Immature natural killer cell (primary cell): ENCODE measurements at regions not wholly inside any gene's neighbourhood (a gene's known extent, or its start where the extent isn't known, plus 50 kb on each side); places are given as distances from the start of the nearest gene placed in this dataset.
"Not testable (repeated sequence)": the region's sequence is repeated elsewhere in the genome, so short reads cannot be mapped to it uniquely, and the experiment has no call there.

Experiments
- DNase-seq, 3 donors: peaks; one replicate each; pipeline ENCODE4 v3.0.0; 2022; ENCODE audit warnings: mixed read lengths in 1 of 3
- H3K27ac Mint-ChIP-seq, 6 donors: one replicate each; pipeline ENCODE4 v1.8.0; 2020; ENCODE audit warnings: mixed read lengths in 6 of 6, mild to moderate bottlenecking in 5 of 6, inconsistent platforms in 4 of 6, moderate library complexity in 3 of 6
- H3K27me3 Mint-ChIP-seq, 3 donors: one replicate each; pipeline ENCODE4 v1.8.0; 2020 to 2021; ENCODE audit warnings: low read depth in 3 of 3, mild to moderate bottlenecking in 3 of 3, mixed read lengths in 3 of 3, moderate library complexity in 3 of 3, inconsistent platforms in 1 of 3
- H3K36me3 Mint-ChIP-seq, 3 donors: one replicate each; pipeline ENCODE4 v1.8.0; 2020; ENCODE audit warnings: mixed read lengths in 3 of 3, inconsistent platforms in 2 of 3, mild to moderate bottlenecking in 2 of 3
- H3K4me1 Mint-ChIP-seq, 2 donors: one replicate each; pipeline ENCODE4 v1.8.0; 2020; ENCODE audit warnings: inconsistent platforms in 2 of 2, mild to moderate bottlenecking in 2 of 2, mixed read lengths in 2 of 2, moderate library complexity in 1 of 2
- H3K4me3 Mint-ChIP-seq, 5 donors: one replicate each; pipeline ENCODE4 v1.8.0; 2020; ENCODE audit warnings: mild to moderate bottlenecking in 5 of 5, mixed read lengths in 5 of 5, inconsistent platforms in 3 of 5, moderate library complexity in 3 of 5
- H3K9me3 Mint-ChIP-seq, 6 donors: one replicate each; pipeline ENCODE4 v1.8.0; 2020; ENCODE audit warnings: mild to moderate bottlenecking in 6 of 6, mixed read lengths in 6 of 6, inconsistent platforms in 4 of 6, moderate library complexity in 3 of 6

DNA sequence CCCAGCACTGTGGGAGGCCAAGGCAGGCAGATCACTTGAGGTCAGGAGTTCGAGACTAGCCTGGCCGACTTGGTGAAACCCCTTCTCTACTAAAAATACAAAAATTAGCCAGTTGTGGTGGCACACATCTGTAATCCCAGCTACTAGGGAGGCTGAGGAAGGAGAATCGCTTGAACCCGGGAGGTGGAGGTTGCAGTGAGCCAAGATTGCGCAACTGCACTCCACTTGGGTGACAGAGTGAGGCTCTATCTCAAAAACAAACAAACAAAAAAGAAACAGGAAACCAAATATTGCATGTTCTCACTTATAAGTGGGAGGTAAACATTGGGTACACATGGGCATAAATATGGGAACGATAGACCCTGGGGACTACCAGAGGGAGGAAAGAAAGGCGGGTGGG is 94.7 kb upstream of the NEDD4L start:
- not testable (repeated sequence) for H3K9me3 Mint-ChIP-seq, DNase-seq, H3K27ac Mint-ChIP-seq, H3K36me3 Mint-ChIP-seq, H3K27me3 Mint-ChIP-seq, H3K4me1 Mint-ChIP-seq, H3K4me3 Mint-ChIP-seq

DNA sequence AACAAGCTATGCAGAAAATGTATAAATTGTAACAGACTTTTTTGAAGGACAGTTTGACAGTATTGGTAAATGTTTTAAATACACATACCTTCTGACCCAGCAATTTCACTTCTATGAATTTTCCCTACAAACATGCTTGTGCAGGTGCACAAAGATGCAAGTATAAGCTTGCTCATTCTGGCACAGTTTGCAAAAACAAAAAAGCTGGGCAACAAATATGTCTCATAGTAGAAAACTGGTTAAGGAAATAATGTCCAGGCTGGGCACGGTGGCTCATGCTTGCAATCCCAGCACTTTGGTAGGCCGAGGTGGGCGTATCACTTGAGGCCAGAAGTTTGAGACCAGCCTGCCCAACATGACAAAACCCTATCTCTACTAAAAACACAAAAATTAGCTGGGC is 96.9 kb upstream of the NEDD4L start:
- DNase-seq, result no peak
- H3K27me3 Mint-ChIP-seq, result peaks cover 2 to 3% (median 2%) of the 10 kb centered on the region in 3 donors
- H3K4me3 Mint-ChIP-seq, result no peak overlapping the region
- H3K4me1 Mint-ChIP-seq, result no peaks in the 10 kb centered on the region
- H3K27ac Mint-ChIP-seq, result no peak overlapping the region
- no peaks in the 10 kb centered on the region for H3K36me3 Mint-ChIP-seq
- H3K9me3 Mint-ChIP-seq, result peaks cover 0 to 2% (median 0%) of the 10 kb centered on the region in 6 donors

DNA sequence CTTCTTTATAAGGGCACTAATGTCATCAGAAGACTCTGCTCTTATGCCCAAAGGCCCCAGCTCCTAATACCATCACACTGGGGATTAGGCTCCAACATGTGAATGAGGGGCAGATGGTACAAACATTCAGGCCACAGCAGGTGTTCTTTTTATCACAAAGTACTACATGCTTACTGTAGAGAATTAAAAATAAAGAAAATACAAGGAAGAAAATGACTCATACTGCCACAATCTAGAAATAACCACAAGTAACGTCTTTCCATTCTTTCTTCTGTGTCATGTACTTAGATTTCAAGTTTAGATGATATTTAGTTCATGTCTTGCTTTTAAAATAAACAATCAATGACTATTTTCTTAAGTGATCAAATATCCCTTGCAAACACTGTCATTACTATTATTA is 100.3 kb upstream of the NEDD4L start:
- H3K27me3 Mint-ChIP-seq, result peaks cover 2 to 3% (median 2%) of the 10 kb centered on the region in 3 donors
- no peaks in the 10 kb centered on the region for H3K4me1 Mint-ChIP-seq
- H3K4me3 Mint-ChIP-seq, result no peak overlapping the region
- H3K9me3 Mint-ChIP-seq, result peaks cover 0 to 2% (median 0%) of the 10 kb centered on the region in 6 donors
- H3K27ac Mint-ChIP-seq, result no peak overlapping the region
- no peak for DNase-seq
- H3K36me3 Mint-ChIP-seq, result no peaks in the 10 kb centered on the region

DNA sequence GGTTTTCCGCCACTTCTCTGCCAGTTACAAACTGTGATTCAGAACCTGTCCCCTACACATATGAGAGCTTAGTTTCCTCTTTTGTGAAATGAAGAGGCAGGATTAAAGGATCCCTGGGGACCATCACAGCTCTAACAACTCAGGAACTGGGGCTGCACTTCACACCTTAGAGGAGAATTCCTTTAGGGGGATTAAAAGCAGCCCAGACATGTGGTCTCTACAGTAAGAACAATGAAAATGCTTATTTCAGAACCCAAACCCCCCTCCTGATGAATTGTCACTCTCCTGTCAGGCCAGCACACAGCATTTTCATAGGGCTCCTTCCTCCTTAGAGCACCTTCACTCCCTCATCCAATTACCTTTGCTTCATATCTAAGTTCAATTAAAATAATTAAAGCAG is 101.5 kb upstream of the NEDD4L start:
- DNase-seq, result no peak
- Mint-ChIP-seq H3K9me3 (peaks cover 0 to 2% (median 0%) of the 10 kb centered on the region in 6 donors), H3K4me3 (no peak overlapping the region), H3K27ac (no peak overlapping the region), H3K27me3 (peaks cover 2 to 4% (median 3%) of the 10 kb centered on the region in 3 donors), H3K4me1 (no peaks in the 10 kb centered on the region), H3K36me3 (no peaks in the 10 kb centered on the region)

DNA sequence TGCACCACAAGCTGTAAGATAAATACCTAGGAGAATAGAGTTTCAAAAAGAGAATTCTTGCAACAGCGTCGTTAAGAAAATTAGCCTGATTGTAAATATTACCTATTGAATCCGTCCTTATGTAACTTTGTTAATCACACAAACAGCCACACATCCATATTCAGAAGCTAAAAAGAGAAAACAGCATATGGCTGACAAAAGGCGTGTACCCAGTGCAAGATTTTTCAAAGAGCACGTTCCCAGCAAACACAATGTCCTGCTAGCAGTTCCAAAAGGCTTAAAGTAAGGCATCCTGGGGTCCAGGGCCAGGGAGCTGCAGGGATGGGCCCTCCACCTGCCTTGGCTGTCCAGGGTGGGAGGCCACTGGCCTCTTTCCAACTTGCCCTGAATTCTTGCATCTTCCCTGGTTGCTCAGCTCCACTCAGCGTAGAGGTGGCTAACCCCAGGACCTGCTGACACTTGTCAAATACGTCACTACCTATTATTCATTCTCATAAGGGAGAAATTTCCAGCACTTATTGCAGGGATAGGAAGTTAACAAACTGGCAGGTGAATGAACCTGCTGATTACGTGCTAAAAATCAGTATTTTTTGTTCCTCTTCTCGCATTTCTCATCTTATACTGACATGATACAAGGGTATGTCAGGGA is 102.1 kb upstream of the NEDD4L start:
- Mint-ChIP-seq H3K4me1 (no peaks in the 10 kb centered on the region), H3K4me3 (no peak overlapping the region), H3K27ac (no peak overlapping the region), H3K36me3 (no peaks in the 10 kb centered on the region), H3K27me3 (peaks cover 2 to 4% (median 3%) of the 10 kb centered on the region in 3 donors), H3K9me3 (peaks cover 0 to 4% (median 0%) of the 10 kb centered on the region in 6 donors)
- DNase-seq, result no peak

DNA sequence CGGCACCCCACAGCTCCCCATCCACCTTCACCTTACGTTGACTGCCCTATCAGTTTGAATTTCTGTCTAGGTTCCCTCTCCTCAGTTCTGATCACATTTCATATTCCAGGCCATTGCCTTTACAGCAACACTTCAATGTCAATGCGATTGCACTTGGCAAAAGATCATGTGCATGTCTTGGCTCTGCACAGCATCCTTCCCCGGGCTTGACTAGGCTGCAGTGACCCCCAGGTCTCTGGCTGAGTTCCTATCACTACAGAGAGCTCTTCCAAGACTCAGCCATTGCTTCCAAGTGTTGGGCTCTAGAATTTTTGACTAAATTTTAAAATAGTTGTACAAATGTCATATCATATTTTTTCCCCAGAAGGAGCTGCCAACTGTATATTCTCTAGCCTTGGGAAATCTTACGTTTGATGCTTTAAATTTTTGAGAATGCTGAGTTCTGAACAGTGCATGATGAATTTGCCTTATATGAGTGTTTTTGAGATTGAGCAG is 103.8 kb upstream of the NEDD4L start:
- DNase-seq, result no peak
- H3K4me3 Mint-ChIP-seq, result no peak overlapping the region

DNA sequence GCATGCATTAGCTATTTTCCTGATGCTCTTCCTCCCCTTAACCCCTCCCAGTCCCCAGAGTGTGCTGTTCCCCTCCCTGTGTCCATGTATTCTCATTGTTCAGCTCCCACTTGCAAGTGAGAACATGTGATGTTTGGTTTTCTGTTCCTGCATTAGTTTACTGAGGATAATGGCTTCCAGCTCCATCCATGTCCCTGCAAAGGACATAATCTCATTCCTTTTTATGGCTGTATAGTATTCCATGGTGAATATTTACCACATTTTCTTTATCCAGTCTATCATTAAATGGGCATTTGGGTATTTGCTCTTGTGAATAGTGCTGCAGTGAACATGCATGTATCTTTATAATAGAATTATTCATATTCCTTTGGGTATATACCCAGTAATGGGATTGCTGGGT is 109.7 kb upstream of the NEDD4L start:
- not testable (repeated sequence) for H3K4me1 Mint-ChIP-seq

More for the DNA sequence above, 103.8 kb upstream of the NEDD4L start:
- H3K27ac Mint-ChIP-seq, result no peak overlapping the region
- H3K27me3 Mint-ChIP-seq, result peaks cover 2 to 4% (median 3%) of the 10 kb centered on the region in 3 donors
- no peaks in the 10 kb centered on the region for H3K36me3 Mint-ChIP-seq
- H3K9me3 Mint-ChIP-seq, result peaks cover 0 to 6% (median 0%) of the 10 kb centered on the region in 6 donors
- no peaks in the 10 kb centered on the region for H3K4me1 Mint-ChIP-seq

DNA sequence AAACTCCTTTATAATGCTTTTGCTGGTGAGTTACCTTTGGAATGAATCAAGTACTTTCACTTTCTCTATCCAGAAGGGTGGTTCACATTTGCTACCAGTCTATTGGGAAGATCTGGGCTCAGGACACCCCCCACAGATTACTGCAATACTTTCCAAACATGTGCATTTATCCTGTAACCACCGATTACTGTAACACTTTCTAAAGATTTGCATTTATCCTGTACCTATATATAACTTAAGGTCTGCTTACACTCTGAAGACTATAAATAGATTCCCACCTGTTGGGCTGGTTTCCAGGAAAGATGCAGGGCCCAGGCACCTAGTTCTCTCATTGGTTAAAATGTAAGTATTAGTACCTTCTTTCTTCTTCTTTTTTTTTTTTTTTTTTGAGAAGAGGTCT is 113.0 kb upstream of the NEDD4L start:
- Mint-ChIP-seq H3K27ac (no peak overlapping the region), H3K27me3 (peaks cover 2 to 11% (median 6%) of the 10 kb centered on the region in 3 donors), H3K4me3 (no peak overlapping the region)

More for the DNA sequence above, 109.7 kb upstream of the NEDD4L start:
- not testable (repeated sequence) for H3K9me3 Mint-ChIP-seq, DNase-seq, H3K4me3 Mint-ChIP-seq, H3K27me3 Mint-ChIP-seq, H3K27ac Mint-ChIP-seq, H3K36me3 Mint-ChIP-seq

DNA sequence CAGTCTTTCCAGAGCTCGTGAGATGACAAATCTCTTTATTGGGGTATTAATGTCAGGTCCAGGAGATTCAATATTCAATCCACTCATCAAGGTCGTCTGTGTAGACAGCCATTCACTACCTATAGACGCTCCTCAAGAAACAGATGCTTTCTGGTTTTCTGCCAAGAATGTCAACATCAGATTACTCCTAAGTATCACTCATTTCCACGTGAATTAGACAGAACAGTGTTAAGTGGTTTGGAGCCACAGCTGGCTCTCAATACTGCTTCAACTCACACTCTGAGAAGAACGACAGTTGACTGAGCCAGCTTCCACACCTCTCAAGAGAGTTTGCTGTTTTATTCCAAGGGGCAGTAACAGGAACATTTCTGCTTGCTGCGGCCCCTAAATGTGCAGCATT is 113.5 kb upstream of the NEDD4L start:
- no peak overlapping the region for H3K27ac Mint-ChIP-seq
- no peak overlapping the region for H3K4me3 Mint-ChIP-seq
- DNase-seq, result no peak
- H3K4me1 Mint-ChIP-seq, result peaks cover 0 to 5% of the 10 kb centered on the region in 2 donors
- no peaks in the 10 kb centered on the region for H3K36me3 Mint-ChIP-seq
- peaks cover 2 to 11% (median 6%) of the 10 kb centered on the region in 3 donors for H3K27me3 Mint-ChIP-seq
- no peaks in the 10 kb centered on the region for H3K9me3 Mint-ChIP-seq

More for the DNA sequence above, 113.0 kb upstream of the NEDD4L start:
- no peaks in the 10 kb centered on the region for H3K36me3 Mint-ChIP-seq
- no peak for DNase-seq
- H3K4me1 Mint-ChIP-seq, result peaks cover 0 to 5% of the 10 kb centered on the region in 2 donors
- no peaks in the 10 kb centered on the region for H3K9me3 Mint-ChIP-seq

DNA sequence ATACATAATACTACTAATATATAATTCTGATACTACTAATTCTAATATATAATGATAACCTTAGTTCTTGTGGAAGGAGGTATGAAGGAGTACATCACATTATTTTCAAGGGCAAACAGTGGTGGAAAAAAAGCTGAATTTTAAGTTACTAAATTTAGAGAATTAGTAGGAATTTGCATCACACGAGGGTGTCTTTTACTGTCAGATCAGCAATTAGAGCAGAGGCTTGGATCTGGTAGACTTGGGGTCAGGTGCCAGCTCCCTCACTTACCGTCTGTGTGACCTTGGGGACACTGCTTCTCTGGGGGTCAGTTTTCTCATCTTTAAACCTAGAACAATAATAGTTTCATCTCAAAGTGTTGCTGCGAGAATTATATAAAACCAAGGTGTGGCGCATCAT is 114.1 kb upstream of the NEDD4L start:
- H3K4me3 Mint-ChIP-seq, result no peak overlapping the region
- peaks cover 0 to 5% of the 10 kb centered on the region in 2 donors for H3K4me1 Mint-ChIP-seq
- H3K36me3 Mint-ChIP-seq, result no peaks in the 10 kb centered on the region
- H3K27me3 Mint-ChIP-seq, result peaks cover 2 to 11% (median 6%) of the 10 kb centered on the region in 3 donors
- no peaks in the 10 kb centered on the region for H3K9me3 Mint-ChIP-seq
- no peak for DNase-seq
- no peak overlapping the region for H3K27ac Mint-ChIP-seq

DNA sequence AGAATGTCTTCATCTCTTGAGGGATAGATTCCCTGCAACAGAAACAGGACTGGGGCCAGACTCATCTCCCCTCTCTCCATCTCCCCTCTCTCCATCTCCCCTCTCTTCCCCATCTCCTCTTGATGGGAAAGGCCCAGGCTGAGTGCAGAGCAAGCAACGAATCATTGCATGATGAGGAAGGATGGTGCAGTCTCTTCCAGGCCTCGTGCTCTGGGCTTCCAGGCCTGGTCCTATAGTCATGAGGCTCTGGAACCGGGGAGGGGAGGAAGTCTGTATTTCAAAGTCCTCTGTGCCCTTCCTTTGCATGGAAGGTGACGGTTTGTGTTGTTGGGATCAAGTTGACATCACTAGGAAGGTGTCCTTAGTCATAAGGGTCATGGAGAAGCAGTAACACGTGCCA is 115.6 kb upstream of the NEDD4L start:
- Mint-ChIP-seq H3K36me3 (no peaks in the 10 kb centered on the region), H3K27ac (no peak overlapping the region), H3K4me1 (peaks cover 0 to 5% of the 10 kb centered on the region in 2 donors), H3K9me3 (no peaks in the 10 kb centered on the region), H3K27me3 (peaks cover 3 to 11% (median 4%) of the 10 kb centered on the region in 3 donors), H3K4me3 (no peak overlapping the region)
- no peak for DNase-seq

DNA sequence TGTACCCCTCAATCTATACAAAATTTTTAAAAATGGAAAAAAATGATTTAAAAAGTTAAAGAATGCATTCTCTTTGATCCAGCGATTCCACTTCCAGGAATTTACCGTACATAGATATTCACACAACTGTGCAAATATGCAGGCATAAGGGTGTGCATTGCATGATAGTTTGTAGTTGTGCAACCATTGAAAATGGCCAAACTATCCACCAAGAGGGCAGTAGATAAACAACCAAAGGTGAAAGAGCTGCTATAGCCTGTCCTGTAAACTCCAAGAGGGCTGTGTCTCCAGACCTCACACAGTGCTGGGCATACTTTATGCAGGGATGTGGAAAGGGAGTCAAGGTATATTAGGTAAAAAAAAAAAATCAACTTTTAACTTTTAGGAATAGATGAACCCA is 116.5 kb upstream of the NEDD4L start:
- Mint-ChIP-seq H3K9me3 (no peaks in the 10 kb centered on the region), H3K27ac (no peak overlapping the region), H3K36me3 (no peaks in the 10 kb centered on the region), H3K4me1 (peaks cover 0 to 5% of the 10 kb centered on the region in 2 donors), H3K4me3 (no peak overlapping the region), H3K27me3 (peaks cover 3 to 11% (median 4%) of the 10 kb centered on the region in 3 donors)
- DNase-seq, result no peak

DNA sequence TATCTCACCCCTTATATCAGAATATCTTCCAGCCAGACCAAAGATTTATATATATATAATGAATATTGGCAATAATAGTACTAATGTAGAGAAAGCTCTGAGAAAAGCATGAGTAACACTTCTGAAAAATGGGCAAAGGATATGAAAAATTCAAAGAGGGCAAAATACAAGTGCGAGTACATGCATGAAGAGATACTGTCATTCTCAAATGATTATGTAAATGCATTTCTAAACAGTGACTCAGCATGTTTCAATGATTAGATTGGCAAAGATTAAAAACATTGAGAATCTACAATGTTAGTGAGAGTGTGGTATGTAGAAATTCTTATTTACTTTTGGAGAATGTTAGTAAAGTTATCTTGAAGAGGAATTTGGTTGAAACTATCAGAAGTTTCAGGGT is 118.3 kb upstream of the NEDD4L start:
- Mint-ChIP-seq H3K9me3 (no peaks in the 10 kb centered on the region), H3K4me1 (peaks cover 0 to under 1% of the 10 kb centered on the region in 2 donors), H3K4me3 (no peak overlapping the region), H3K27ac (no peak overlapping the region), H3K36me3 (no peaks in the 10 kb centered on the region), H3K27me3 (peaks cover 4 to 9% (median 7%) of the 10 kb centered on the region in 3 donors)
- no peak for DNase-seq

DNA sequence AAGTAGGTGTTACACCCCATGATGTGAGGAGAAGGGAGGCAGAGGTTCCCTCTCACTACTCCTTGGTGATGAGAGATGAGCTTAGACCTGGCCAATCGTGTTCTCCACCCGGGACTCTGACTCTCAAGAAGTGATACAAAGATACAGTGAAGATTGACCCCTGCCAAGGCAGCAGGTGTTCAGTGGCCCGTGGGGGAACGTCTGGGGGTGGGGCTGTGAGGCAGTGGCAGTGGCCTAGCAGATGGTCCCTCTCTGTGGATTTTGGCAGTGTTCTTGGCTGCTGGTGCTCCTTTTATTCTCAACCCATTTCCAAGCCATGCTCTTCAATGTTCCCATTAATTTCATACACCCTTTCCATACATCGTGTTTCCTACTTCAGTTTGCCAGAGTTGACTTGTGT is 120.4 kb upstream of the NEDD4L start:
- Mint-ChIP-seq H3K4me1 (no peaks in the 10 kb centered on the region), H3K9me3 (no peaks in the 10 kb centered on the region), H3K4me3 (no peak overlapping the region), H3K36me3 (no peaks in the 10 kb centered on the region), H3K27ac (no peak overlapping the region), H3K27me3 (peaks cover 3 to 6% (median 5%) of the 10 kb centered on the region in 3 donors)
- no peak for DNase-seq

DNA sequence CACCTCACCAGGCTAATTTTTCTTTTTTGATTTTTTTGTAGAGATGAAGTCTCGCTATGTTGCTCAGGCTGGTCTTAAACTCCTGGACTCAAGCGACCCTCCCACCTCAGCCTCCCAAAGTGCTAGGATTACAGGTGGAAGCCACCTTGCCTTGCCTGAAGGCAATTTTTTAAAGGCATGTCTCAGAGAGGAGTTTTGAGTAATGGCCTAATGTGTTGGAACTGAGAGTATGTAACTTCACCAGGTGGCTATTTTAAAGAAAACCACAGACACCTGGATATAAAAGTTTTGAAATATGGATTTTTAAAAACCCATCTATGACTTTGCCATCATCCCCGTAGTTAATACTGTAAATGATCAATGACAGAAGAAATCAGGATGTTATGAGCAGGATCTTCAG is 119.8 kb upstream of the ATP8B1 start:
- H3K36me3 Mint-ChIP-seq, result no peaks in the 10 kb centered on the region
- no peaks in the 10 kb centered on the region for H3K4me1 Mint-ChIP-seq
- no peaks in the 10 kb centered on the region for H3K9me3 Mint-ChIP-seq
- H3K27ac Mint-ChIP-seq, result no peak overlapping the region
- no peak for DNase-seq
- H3K4me3 Mint-ChIP-seq, result no peak overlapping the region
- peaks cover 3 to 6% (median 3%) of the 10 kb centered on the region in 3 donors for H3K27me3 Mint-ChIP-seq
